H1 (cell line): ENCODE measurements at regions not wholly inside any gene's neighbourhood (a gene's known extent, or its start where the extent isn't known, plus 50 kb on each side); places are given as distances from the start of the nearest gene placed in this dataset.

Source experiments
- CBX5 ChIP-seq: fragments of 300-800, 300-1000 bp; sonication (generic); IDR thresholded peaks from 2 replicates; pipeline ENCODE4 v1.7.1; 2016; ENCODE audit warnings: antibody characterized with exemption, low read length, low read depth
- EGR1 ChIP-seq: IDR thresholded peaks from 2 replicates; pipeline ENCODE4 v1.6.1; 2011; ENCODE audit warnings: low read depth, low read length, borderline replicate concordance
- GABPA ChIP-seq: IDR thresholded peaks from 2 replicates; pipeline ENCODE4 v1.6.1; 2011; ENCODE audit warnings: mild to moderate bottlenecking, low read length, moderate library complexity, borderline replicate concordance; ENCODE audit not compliant: insufficient read depth
- HDAC6 ChIP-seq: IDR thresholded peaks from one replicate; pipeline ENCODE4 v1.7.1; 2012; ENCODE audit warnings: low read depth, mild to moderate bottlenecking, inconsistent platforms, low read length, moderate library complexity
- RAD21 ChIP-seq, 2 experiments: IDR thresholded peaks in 1 of 2; conservative IDR thresholded peaks in 1 of 2; 2 replicates each; pipeline ENCODE4 v1.6.1; 2011; ENCODE audit warnings: low read depth in 2 of 2, low read length in 2 of 2, improper control_type of control experiment in 1 of 2, inconsistent platforms in 1 of 2, mild to moderate bottlenecking in 1 of 2, moderate library complexity in 1 of 2
- TF ChIP-seq, protein P1 (sequence below): IDR thresholded peaks from 2 replicates; pipeline ENCODE4 v1.6.1; 2011; ENCODE audit warnings: low read length, improper control_type of control experiment

- TF ChIP-seq EGR1 (no peak), GABPA (no peak), HDAC6 (no peak), RAD21 (IDR thresholded peaks at IDR 0.05 in 1 of 2, conservative IDR thresholded peaks at IDR 0.05 in 1 of 2; ENCODE audit: low read depth in 2 of 2, low read length in 2 of 2) (peak; percentile 79 to 83), CBX5 (no peak)
- TF ChIP-seq, protein P1, sequence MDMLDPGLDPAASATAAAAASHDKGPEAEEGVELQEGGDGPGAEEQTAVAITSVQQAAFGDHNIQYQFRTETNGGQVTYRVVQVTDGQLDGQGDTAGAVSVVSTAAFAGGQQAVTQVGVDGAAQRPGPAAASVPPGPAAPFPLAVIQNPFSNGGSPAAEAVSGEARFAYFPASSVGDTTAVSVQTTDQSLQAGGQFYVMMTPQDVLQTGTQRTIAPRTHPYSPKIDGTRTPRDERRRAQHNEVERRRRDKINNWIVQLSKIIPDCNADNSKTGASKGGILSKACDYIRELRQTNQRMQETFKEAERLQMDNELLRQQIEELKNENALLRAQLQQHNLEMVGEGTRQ: no peak
- TF ChIP-seq, all 59 proteins: peak for 2
These were observed 88.4 kb downstream of the HFE start (continued) for GRCh38 chr6:26175428-26176181.
